Choroid plexus epithelial cell (primary cell): ENCODE measurements at regions not wholly inside any gene's neighbourhood (a gene's known extent, or its start where the extent isn't known, plus 50 kb on each side); places are given as distances from the start of the nearest gene placed in this dataset.

Experiments used
- DNase-seq: peaks from one replicate; pipeline ENCODE4 v3.0.0-alpha.2; 2010; ENCODE audit warnings: low read depth
- H3K4me3 ChIP-seq: 2 replicates; pipeline ENCODE4 v1.5.1; 2011; ENCODE audit warnings: low read depth, mild to moderate bottlenecking, control low read depth, low read length, moderate library complexity
- TF ChIP-seq, protein P1 (sequence below): conservative IDR thresholded peaks from 2 replicates; pipeline ENCODE4 v1.5.1; 2011; ENCODE audit warnings: low read depth, mild to moderate bottlenecking, control low read depth, inconsistent platforms, low read length, moderate library complexity

DNA sequence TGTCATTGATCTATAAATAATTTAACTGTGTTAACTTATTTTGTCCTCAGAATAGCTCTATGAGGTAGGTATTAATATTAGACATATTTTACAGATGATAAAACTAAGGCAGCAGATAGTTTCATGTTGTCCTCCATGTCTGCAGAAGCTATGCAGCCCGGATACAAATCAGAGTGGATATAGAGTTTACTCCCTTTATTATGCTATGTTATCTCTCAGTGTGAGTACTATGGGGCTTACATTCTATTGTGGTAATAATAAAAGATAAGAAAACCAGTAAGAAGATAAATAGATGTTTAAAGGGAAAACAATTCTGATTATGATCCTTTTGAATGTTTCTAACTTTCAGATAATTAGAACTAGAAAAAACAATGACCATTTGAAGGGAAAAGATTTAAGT, 979.8 kb upstream of the CITED2 start:
- TF ChIP-seq, protein P1, sequence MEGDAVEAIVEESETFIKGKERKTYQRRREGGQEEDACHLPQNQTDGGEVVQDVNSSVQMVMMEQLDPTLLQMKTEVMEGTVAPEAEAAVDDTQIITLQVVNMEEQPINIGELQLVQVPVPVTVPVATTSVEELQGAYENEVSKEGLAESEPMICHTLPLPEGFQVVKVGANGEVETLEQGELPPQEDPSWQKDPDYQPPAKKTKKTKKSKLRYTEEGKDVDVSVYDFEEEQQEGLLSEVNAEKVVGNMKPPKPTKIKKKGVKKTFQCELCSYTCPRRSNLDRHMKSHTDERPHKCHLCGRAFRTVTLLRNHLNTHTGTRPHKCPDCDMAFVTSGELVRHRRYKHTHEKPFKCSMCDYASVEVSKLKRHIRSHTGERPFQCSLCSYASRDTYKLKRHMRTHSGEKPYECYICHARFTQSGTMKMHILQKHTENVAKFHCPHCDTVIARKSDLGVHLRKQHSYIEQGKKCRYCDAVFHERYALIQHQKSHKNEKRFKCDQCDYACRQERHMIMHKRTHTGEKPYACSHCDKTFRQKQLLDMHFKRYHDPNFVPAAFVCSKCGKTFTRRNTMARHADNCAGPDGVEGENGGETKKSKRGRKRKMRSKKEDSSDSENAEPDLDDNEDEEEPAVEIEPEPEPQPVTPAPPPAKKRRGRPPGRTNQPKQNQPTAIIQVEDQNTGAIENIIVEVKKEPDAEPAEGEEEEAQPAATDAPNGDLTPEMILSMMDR: no peak
- no peak overlapping the region for H3K4me3 ChIP-seq
- DNase-seq: no peak

DNA sequence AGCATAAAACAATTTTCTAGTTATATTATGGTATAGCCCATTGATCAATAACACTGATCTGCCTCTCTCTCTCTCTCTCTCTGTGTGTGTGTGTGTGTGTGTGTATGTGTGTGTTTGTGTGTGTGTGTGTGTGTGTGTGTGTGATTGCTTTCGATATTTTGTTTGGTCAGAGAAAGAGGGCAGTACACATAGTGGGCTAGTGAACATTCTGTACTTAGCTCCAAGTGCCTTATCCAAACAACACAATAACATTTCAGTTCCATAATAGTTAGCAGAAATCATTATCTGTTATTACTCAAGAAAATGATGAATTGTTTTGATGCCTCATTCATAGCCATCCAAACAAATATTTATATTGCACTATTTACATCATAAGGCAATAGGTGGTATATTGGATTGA, 979.1 kb upstream of the CITED2 start:
- peak; percentile 51 for DNase-seq
- TF ChIP-seq, protein P1: no peak
- no peak overlapping the region for H3K4me3 ChIP-seq

DNA sequence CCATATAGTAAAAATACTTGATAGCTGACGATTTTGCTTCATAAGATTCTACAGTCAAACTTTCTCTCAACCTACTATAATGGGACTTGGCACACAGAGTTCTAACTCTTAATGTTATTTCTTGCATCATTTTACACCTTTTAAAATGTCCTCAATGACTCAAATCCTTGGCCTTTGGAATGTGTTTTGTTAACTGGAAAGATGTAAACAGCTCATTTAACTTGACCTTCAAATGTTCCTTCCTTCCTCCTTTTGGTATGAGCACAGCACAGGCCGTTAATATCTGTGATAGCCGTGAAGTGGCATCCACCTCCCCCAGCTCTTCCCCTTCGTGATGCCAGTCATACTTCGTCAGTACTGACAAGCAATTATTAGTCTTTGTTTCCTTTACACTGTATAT, 972.0 kb upstream of the CITED2 start:
- TF ChIP-seq, protein P1: no peak
- peak; percentile 86 for DNase-seq
- H3K4me3 ChIP-seq: no peak overlapping the region

DNA sequence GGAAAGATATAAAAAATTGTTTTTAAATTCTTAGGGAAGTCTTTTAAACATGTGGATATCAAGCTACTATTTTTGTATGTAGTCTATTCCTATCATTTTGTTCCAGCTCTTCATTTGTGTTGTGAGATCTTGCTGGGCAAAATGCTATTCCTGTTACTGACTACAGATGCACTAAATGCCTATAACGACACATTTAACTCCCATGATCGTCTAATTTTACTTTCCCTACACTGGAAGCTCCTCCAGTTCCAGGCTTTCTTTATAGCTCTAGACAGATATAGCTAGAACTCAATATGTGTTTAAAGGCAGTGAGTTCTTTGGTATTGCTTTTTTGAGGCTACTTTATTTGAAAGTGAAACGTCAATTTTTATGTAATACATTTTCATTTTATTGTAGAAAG, 971.5 kb upstream of the CITED2 start:
- TF ChIP-seq, protein P1: no peak
- DNase-seq: no peak

DNA sequence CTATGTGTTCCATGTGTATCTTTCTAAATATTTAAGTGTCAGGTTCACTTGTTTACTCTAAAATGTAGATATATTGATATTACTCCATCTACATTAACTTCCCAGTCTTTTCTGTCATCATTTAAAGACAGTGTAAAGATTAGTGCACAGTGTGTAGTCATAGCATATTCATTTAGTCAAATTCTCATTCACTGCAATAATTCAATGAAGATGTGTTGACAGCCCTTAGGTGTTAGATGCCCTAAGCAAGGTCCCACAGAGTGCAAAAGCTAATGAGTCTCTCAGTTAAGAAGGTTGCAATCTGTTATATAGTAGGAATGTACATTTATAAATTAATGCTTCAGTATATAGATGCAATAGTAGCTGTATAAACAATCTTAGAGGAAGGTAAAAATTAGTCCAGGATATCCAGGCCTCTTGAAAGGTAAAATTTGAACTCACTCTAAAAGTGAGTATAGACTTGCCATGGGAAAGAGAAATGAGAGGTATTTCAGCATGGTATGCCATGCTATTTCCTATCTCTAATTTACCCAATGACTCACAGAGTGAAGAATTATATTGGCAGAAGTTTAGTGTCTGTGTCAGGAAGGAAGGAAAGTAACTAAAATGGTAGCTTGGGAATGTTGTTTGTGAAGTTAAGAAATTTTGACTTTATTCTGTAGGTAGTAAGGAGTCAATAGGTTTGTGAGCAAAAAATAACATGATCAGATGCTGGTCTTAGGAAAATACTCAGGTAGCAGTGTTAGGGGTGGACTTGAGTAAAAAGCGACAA, 969.9 kb upstream of the CITED2 start:
- TF ChIP-seq, protein P1: no peak
- peak; percentile 67 for DNase-seq
- H3K4me3 ChIP-seq: no peak overlapping the region

More for the DNA sequence above, 971.5 kb upstream of the CITED2 start:
- no peak overlapping the region for H3K4me3 ChIP-seq

DNA sequence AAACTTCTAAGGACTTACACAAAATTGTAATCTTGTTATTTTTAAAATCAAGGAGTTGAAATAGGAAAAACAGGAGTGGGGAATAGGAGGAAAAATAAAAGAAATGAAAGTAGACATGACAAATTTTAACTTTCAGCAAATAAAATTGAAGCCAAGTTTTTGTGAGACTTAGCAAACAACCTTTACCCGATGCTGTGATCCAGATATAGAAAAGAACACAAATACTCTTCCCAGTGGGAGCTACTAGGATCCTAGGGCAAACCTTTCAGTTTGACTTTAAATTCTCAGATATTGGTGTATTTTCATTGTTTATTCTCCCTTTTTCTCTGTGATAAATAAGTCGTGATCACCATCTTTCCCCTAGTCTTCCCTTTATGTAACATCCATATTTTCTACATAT, 968.7 kb upstream of the CITED2 start:
- no peak overlapping the region for H3K4me3 ChIP-seq
- DNase-seq: no peak
- TF ChIP-seq, protein P1: no peak

DNA sequence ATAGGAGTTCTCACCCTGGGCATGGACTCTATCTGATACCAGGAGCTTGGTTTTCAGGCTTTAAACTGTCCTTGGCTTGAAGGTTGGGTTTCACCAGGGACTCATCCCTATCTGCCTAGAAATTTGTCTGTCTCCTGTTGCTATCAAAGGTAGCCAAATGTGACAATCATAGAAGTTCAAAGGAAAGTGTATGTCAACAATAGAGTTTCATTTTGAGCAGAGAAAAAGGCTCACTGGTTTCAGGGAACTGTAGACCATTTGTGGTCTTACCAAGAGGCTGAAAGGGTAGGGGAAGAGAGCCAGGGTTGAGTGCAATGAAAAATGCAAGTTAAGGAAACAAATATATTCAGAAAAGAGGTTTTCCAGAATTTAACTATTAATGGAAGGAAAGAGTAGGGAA, 966.8 kb upstream of the CITED2 start:
- TF ChIP-seq, protein P1: no peak
- DNase-seq: no peak
- no peak overlapping the region for H3K4me3 ChIP-seq
